WTC11 (cell line): ENCODE measurements at regions not wholly inside any gene's neighbourhood (a gene's known extent, or its start where the extent isn't known, plus 50 kb on each side); places are given as distances from the start of the nearest gene placed in this dataset.

ENCODE experiments used
- ATAC-seq: fragments of 200-7000 bp; cut with Tn5 transposase; 2 replicates; pipeline ENCODE4 v1.10.0; 2021; ENCODE audit warnings: mild to moderate bottlenecking, moderate library complexity
- CTCF ChIA-PET: fragments of 300-600 bp; sonication (Branson Sonifier 250); formaldehyde crosslinking; loops from one replicate; lab custom pipeline; 2021; ENCODE audit warnings: antibody characterized with exemption; lab: Charles Lee
- POLR2A ChIA-PET: fragments of 350-600 bp; sonication (Branson Sonifier 250); formaldehyde crosslinking; loops from one replicate; lab custom pipeline; 2021; ENCODE audit warnings: antibody characterized with exemption; lab: Charles Lee
- DNase-seq: peaks from one replicate; pipeline ENCODE4 v3.0.0; 2021; ENCODE audit warnings: low spot score
- H3K27ac Mint-ChIP-seq: 2 replicates; pipeline ENCODE4 v1.8.0; 2021; ENCODE audit warnings: mixed read lengths
- H3K27me3 Mint-ChIP-seq: 2 replicates; pipeline ENCODE4 v1.8.0; 2021; ENCODE audit warnings: low read depth, mild to moderate bottlenecking, moderate library complexity, mixed read lengths
- H3K36me3 Mint-ChIP-seq: 2 replicates; pipeline ENCODE4 v1.8.0; 2021; ENCODE audit warnings: mixed read lengths
- H3K4me1 Mint-ChIP-seq: 2 replicates; pipeline ENCODE4 v1.8.0; 2022; ENCODE audit warnings: mixed read lengths
- H3K4me3 Mint-ChIP-seq: 2 replicates; pipeline ENCODE4 v1.8.0; 2021; ENCODE audit warnings: mild to moderate bottlenecking, moderate library complexity, mixed read lengths
- H3K9me3 Mint-ChIP-seq: 2 replicates; pipeline ENCODE4 v1.8.0; 2021; ENCODE audit warnings: mixed read lengths
- AR ChIP-seq: fragments of 250-450 bp; sonication (Bioruptor Pico); IDR thresholded peaks from 2 replicates; pipeline ENCODE4 v1.9.0; 2021; ENCODE audit warnings: mild to moderate bottlenecking
- ATF6 ChIP-seq: sonication (generic); formaldehyde crosslinking; IDR thresholded peaks from 2 replicates; pipeline ENCODE4 v1.8.1; 2023; ENCODE audit warnings: mild to moderate bottlenecking, missing genetic modification reagents
- ERG ChIP-seq: fragments of 250-450 bp; sonication (Bioruptor Pico); IDR thresholded peaks from 2 replicates; pipeline ENCODE4 v1.8.0; 2021; ENCODE audit warnings: mild to moderate bottlenecking
- GTF2I ChIP-seq: fragments of 250-450 bp; sonication (Bioruptor Pico); conservative IDR thresholded peaks from 2 replicates; pipeline ENCODE4 v1.4.0; 2021; ENCODE audit warnings: mild to moderate bottlenecking
- IRF1 ChIP-seq: sonication (generic); formaldehyde crosslinking; IDR thresholded peaks from 2 replicates; pipeline ENCODE4 v1.8.0; 2023; ENCODE audit warnings: missing genetic modification reagents
- KAT7 ChIP-seq: sonication (generic); formaldehyde crosslinking; IDR thresholded peaks from 2 replicates; pipeline ENCODE4 v1.8.1; 2023; ENCODE audit warnings: missing genetic modification reagents, mild to moderate bottlenecking, borderline replicate concordance
- MYBL2 ChIP-seq: sonication (generic); formaldehyde crosslinking; IDR thresholded peaks from 2 replicates; pipeline ENCODE4 v1.8.1; 2023; ENCODE audit warnings: mild to moderate bottlenecking, moderate library complexity, missing genetic modification reagents
- RELA ChIP-seq: sonication (generic); formaldehyde crosslinking; IDR thresholded peaks from 2 replicates; pipeline ENCODE4 v1.8.1; 2022; ENCODE audit warnings: missing genetic modification reagents, mild to moderate bottlenecking, borderline replicate concordance
- SMAD3 ChIP-seq: sonication (generic); formaldehyde crosslinking; IDR thresholded peaks from 2 replicates; pipeline ENCODE4 v1.8.0; 2022; ENCODE audit warnings: missing genetic modification reagents, mild to moderate bottlenecking, borderline replicate concordance
- ZNF232 ChIP-seq: sonication (generic); formaldehyde crosslinking; IDR thresholded peaks from 2 replicates; pipeline ENCODE4 v1.8.0; 2022; ENCODE audit warnings: mild to moderate bottlenecking, missing genetic modification reagents
- ZNF512 ChIP-seq: sonication (generic); formaldehyde crosslinking; IDR thresholded peaks from 2 replicates; pipeline ENCODE4 v1.8.1; 2022; ENCODE audit warnings: missing genetic modification reagents, borderline replicate concordance
- ZNF532 ChIP-seq: fragments of 250-450 bp; sonication (Bioruptor Pico); IDR thresholded peaks from 2 replicates; pipeline ENCODE4 v1.9.0; 2021; ENCODE audit warnings: mild to moderate bottlenecking, borderline replicate concordance

GRCh38 chr14:66414511-66414910 lies 71.7 kb upstream of the CCDC196 start:
- TF ChIP-seq GTF2I (CRISPR knock-in tag) (no peak), KAT7 (CRISPR knock-in tag) (no peak), ZNF512 (no peak), ATF6 (CRISPR knock-in tag) (no peak), MYBL2 (no peak), SMAD3 (CRISPR knock-in tag) (no peak), ERG (no peak), IRF1 (CRISPR knock-in tag) (no peak), ZNF232 (no peak), ZNF532 (no peak)

GRCh38 chr14:66420251-66421006 lies 65.7 kb upstream of the CCDC196 start:
- CTCF ChIA-PET: no interaction called here
- H3K4me3 Mint-ChIP-seq: no peak overlapping the region
- no peak overlapping the region for H3K27ac Mint-ChIP-seq
- H3K9me3 Mint-ChIP-seq: peaks cover 16% of the 10 kb centered on the region; the same call in 1 of the 2 replicates
- ATAC-seq (no peak), DNase-seq (no peak)
- POLR2A ChIA-PET: no interaction called here
- no peaks in the 10 kb centered on the region for H3K4me1 Mint-ChIP-seq
- no peaks in the 10 kb centered on the region for H3K36me3 Mint-ChIP-seq
- no peaks in the 10 kb centered on the region for H3K27me3 Mint-ChIP-seq
- TF ChIP-seq GTF2I (CRISPR knock-in tag) (no peak), RELA (CRISPR knock-in tag) (no peak), AR (CRISPR knock-in tag) (no peak)

More at GRCh38 chr14:66414511-66414910, 71.7 kb upstream of the CCDC196 start:
- H3K4me3 Mint-ChIP-seq: no peak overlapping the region
- DNase-seq: no peak
- no peaks in the 10 kb centered on the region; the same call in 1 of the 2 replicates for H3K4me1 Mint-ChIP-seq
- no peaks in the 10 kb centered on the region for H3K27me3 Mint-ChIP-seq
- peaks cover 16% of the 10 kb centered on the region; the same call in 1 of the 2 replicates for H3K9me3 Mint-ChIP-seq
- no peak overlapping the region for H3K27ac Mint-ChIP-seq
- POLR2A ChIA-PET: no interaction called here
- no peak for ATAC-seq
- no peaks in the 10 kb centered on the region for H3K36me3 Mint-ChIP-seq
- CTCF ChIA-PET: no interaction called here
